Stimulated activated effector memory CD8-positive, alpha-beta T cell treated with anti-CD3 and anti-CD28 coated beads, Interleukin-12 subunit alpha, Interleukin-12 subunit beta, amount 100 ng/mL, for 72 hours (primary cell): ENCODE measurements at regions not wholly inside any gene's neighbourhood (a gene's known extent, or its start where the extent isn't known, plus 50 kb on each side); places are given as distances from the start of the nearest gene placed in this dataset.

Source experiments
- ATAC-seq: fragments of 150-1000 bp; cut with Tn5 transposase; 2 replicates; pipeline ENCODE4 v1.10.0; 2021
- DNase-seq, 2 donors: peaks; one replicate each; pipeline ENCODE4 v3.0.0; 2021 to 2022; ENCODE audit warnings: low spot score in 2 of 2
- H3K27ac Mint-ChIP-seq: one replicate; pipeline ENCODE4 v1.8.0; 2022; ENCODE audit warnings: mild to moderate bottlenecking, mixed read lengths
- H3K36me3 Mint-ChIP-seq: one replicate; pipeline ENCODE4 v1.8.0; 2022; ENCODE audit warnings: mild to moderate bottlenecking, mixed read lengths
- H3K4me1 Mint-ChIP-seq: one replicate; pipeline ENCODE4 v1.8.0; 2022; ENCODE audit warnings: mixed read lengths
- H3K4me3 Mint-ChIP-seq: one replicate; pipeline ENCODE4 v1.8.0; 2022; ENCODE audit warnings: mild to moderate bottlenecking, mixed read lengths
- H3K9me3 Mint-ChIP-seq: one replicate; pipeline ENCODE4 v1.8.0; 2022; ENCODE audit warnings: mixed read lengths

DNA sequence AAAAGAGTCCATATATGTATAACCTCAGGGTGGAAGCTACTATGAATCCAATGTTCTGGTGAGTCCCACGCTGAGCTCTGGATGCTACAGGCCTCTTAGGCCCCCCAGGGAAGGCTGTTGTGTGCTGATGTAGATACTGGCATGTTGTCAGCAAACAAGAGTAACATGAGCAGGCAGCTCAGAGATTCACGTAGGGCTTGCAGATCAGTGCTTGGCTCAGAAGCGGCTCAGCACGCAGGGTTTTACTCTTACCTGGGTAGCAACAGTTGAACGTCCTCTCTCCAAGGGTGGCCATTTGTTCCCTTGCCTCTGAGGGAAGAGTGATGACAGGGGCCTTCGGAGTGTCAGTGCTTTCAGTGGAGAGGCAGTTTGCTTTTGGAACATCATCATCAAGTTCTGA, 93.4 kb downstream of the ZFP64 start:
- ATAC-seq (no peak), DNase-seq (no peak)
- Mint-ChIP-seq H3K4me3 (no peak overlapping the region), H3K9me3 (no peaks in the 10 kb centered on the region), H3K36me3 (no peaks in the 10 kb centered on the region), H3K4me1 (peaks cover under 1% of the 10 kb centered on the region), H3K27ac (no peak overlapping the region)

DNA sequence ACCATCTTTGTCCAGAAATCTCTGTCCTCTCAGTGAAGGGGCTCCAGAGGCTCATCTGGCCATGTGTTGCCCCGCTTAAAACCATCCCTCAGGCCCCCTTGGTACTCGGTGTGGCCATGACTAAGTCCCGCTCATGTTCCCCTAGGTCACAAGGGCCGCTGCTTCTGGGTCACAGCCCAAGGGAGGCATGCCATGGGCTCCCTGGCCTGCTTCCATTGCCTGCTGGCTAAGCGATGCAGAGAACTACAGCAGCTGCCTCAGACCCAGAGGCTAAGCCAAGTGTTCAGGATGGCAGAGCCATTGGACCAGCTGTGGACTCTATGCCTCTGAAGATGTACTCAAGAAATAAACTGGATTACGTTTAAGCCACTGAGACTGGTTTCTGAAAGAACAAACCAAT, 95.5 kb downstream of the ZFP64 start:
- Mint-ChIP-seq H3K9me3 (no peaks in the 10 kb centered on the region), H3K36me3 (no peaks in the 10 kb centered on the region), H3K4me1 (no peaks in the 10 kb centered on the region), H3K27ac (no peak overlapping the region), H3K4me3 (no peak overlapping the region)
- ATAC-seq (no peak), DNase-seq (no peak)

DNA sequence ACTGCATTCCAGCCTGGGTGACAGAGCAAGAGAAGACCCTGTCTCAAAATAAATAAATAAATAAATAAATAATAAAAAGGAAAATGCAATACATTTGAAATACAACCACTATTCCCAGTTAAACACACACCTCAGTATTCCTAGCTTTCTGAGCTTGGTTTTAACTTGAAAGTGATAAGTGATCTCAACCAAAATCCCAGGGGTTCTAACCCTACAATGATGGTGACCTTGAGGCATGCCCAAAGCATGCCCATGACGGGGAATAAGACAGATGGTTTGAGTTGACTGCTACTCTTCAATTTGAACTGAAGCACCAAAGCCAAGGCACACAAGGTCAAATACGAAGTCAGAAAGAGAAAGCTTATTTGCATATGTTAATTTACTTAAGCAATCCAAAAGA, 96.9 kb downstream of the ZFP64 start:
- DNase-seq: no peak
- no peak for ATAC-seq
- Mint-ChIP-seq H3K9me3 (no peaks in the 10 kb centered on the region), H3K4me1 (no peaks in the 10 kb centered on the region), H3K27ac (no peak overlapping the region), H3K4me3 (no peak overlapping the region), H3K36me3 (no peaks in the 10 kb centered on the region)

DNA sequence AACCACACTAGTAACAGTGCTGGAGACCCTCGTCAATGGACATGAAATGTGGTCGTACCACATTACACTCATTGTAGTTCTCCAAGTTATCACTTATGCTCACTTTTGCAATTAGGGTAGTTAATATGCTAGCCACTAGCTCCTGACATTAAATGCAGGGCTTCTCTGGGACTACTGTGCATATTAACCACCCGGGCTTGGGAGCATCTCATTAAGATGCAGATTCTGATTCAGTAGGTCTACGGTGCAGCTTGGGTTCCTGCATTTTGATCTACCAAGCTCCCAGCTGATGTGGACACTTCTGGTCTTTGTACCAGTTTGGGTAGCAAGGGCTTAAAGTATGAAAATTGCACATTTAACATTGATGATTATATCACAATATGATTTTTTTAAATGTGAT, 98.0 kb downstream of the ZFP64 start:
- H3K4me1 Mint-ChIP-seq: no peaks in the 10 kb centered on the region
- no peak overlapping the region for H3K4me3 Mint-ChIP-seq
- ATAC-seq (no peak), DNase-seq (no peak)
- no peak overlapping the region for H3K27ac Mint-ChIP-seq
- H3K9me3 Mint-ChIP-seq: no peaks in the 10 kb centered on the region
- H3K36me3 Mint-ChIP-seq: no peaks in the 10 kb centered on the region

DNA sequence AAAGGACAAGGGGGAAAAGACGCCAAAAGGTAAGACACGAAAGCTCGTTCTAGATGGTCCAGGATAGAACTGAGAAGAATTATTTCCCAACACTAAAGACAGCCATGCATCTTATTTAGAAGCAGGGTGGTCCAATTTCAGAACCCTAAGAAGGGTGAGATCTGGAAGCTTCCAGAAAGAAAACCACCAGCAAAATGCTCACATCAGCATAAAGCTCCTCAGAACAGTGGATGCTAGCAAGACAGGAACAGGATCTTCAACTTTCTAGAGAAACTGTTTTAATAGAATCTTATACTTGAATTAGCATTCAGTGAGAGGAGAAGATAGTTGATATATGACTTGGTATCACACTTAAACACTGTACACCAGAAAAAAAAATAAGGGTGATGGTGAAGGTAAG, 101.5 kb downstream of the ZFP64 start:
- Mint-ChIP-seq H3K36me3 (no peaks in the 10 kb centered on the region), H3K4me3 (no peak overlapping the region), H3K9me3 (peaks cover 5% of the 10 kb centered on the region), H3K27ac (no peak overlapping the region), H3K4me1 (no peaks in the 10 kb centered on the region)
- no peak for ATAC-seq
- DNase-seq: no peak

DNA sequence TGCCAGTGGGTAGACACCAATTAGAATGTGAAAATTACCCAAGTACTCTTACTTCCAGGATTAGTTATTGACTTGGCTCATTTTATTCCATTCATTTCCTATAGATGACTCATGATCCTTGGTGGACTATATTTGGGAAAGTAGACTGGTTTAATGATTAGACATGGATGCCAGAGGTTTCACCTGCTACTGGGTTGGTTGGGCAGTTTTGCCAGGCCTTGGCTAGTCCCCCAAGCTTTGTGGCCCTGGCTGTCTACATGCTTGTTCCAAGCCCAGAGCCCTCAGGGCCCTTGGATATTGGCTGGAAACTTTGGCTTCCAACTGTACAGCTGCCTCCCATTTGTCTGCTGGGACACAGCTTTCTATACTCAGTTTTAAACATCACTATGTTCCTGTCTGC, 104.1 kb downstream of the ZFP64 start:
- peaks cover 14% of the 10 kb centered on the region for H3K4me1 Mint-ChIP-seq
- ATAC-seq (no peak), DNase-seq (no peak)
- H3K36me3 Mint-ChIP-seq: no peaks in the 10 kb centered on the region
- H3K4me3 Mint-ChIP-seq: no peak overlapping the region
- H3K27ac Mint-ChIP-seq: no peak overlapping the region
- H3K9me3 Mint-ChIP-seq: peaks cover 5% of the 10 kb centered on the region

DNA sequence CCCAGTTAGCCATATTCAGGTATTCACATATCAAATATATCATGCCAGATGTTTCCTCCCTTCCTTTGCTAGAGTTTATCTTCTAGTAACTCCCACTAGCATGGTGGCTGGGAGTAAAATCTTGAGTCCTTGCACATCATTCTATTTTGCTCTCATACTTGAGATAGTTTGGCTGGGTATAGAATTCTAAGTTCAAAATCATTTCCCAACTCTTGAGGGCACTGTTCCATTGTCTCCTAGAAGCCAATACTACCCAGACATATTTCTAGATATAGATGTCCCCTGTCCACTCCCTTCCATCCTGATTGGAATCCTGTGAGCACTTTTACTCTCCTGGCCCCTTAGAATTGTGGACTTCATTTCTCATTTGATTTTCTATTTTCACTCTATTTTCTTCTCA, 104.7 kb downstream of the ZFP64 start:
- DNase-seq (no peak), ATAC-seq (no peak)
- H3K4me3 Mint-ChIP-seq: no peak overlapping the region
- no peak overlapping the region for H3K27ac Mint-ChIP-seq
- H3K36me3 Mint-ChIP-seq: no peaks in the 10 kb centered on the region
- peaks cover 20% of the 10 kb centered on the region for H3K4me1 Mint-ChIP-seq
- H3K9me3 Mint-ChIP-seq: peaks cover 5% of the 10 kb centered on the region

DNA sequence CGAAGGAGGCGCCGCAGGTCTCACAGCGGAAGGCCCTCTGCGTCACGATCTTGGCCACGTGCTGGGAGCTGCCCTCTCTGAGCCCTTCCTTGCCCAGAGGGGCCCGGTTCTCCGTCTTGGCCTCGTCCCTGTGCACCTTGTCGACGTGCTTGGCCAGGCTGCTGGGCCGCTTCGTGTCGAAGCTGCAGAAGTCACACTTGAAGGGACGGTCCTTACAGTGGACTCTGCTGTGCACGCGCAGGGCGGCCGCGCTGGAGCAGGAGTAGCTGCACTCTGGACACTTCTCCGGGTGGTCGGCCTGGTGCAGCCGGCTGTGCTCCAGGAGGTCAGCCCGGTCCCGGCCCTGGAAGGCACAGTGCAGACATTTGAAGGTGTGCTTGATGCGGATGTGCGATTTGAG, 106.9 kb downstream of the ZFP64 start:
- DNase-seq (no peak), ATAC-seq (no peak)
- Mint-ChIP-seq H3K4me3 (no peak overlapping the region), H3K9me3 (peaks cover 5% of the 10 kb centered on the region), H3K4me1 (peaks cover 22% of the 10 kb centered on the region), H3K27ac (no peak overlapping the region), H3K36me3 (no peaks in the 10 kb centered on the region)

DNA sequence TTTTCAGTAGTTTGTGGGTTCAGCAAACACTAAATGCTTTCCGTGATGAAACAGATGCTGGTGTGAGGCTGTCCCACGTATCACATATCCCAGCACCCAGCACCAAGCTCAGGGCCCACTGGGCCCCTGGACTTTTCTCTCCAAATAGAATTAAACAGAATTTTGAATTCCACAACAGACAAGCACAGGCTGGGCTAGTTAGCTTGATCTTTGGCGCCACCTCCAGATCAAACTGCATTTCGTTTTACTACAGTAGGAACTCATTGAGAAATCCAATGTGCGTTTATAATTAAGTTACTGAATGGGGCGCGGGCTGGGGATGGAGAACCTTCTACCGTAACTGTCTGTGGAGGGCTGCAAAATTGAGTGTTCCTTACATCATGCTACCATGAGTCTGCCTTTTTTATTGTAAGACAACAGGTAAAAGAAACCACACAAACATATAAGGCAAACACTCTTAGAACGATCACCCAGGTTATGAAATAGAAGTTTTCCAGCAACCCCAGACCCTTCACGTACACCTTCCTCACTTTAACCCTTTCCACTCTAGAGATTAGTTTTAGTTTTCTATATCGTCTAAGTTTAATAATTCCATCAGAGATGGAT, 107.8 kb downstream of the ZFP64 start:
- H3K4me3 Mint-ChIP-seq: no peak overlapping the region
- H3K4me1 Mint-ChIP-seq: peaks cover 22% of the 10 kb centered on the region
- peaks cover 5% of the 10 kb centered on the region for H3K9me3 Mint-ChIP-seq
- no peaks in the 10 kb centered on the region for H3K36me3 Mint-ChIP-seq
- peak; percentile 30 to 61 for DNase-seq
- H3K27ac Mint-ChIP-seq: no peak overlapping the region
- ATAC-seq: peak; percentile 57

DNA sequence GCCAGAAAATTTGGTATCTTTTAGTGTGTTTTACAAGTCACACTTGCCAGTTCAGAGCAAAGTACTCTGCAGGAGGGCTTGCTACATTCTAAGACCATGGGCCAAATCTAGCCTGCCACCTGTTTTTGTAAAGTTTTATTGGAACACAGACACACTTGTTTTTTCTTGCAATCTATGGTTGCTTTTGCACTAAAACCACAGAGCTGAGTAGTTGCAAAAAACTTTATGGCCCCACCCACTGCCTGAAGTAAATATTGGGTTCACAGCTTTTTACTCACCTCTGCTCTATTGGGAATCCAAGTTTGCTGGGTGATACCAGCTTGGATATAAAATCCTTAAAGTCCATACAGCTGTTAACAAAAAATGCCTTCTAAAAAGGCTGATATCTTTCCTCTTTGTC, 109.0 kb downstream of the ZFP64 start:
- Mint-ChIP-seq H3K4me3 (no peak overlapping the region), H3K36me3 (no peaks in the 10 kb centered on the region), H3K4me1 (peaks cover 22% of the 10 kb centered on the region), H3K27ac (peak overlapping the region; percentile 71), H3K9me3 (peaks cover 5% of the 10 kb centered on the region)
- no peak for ATAC-seq
- DNase-seq: no peak

DNA sequence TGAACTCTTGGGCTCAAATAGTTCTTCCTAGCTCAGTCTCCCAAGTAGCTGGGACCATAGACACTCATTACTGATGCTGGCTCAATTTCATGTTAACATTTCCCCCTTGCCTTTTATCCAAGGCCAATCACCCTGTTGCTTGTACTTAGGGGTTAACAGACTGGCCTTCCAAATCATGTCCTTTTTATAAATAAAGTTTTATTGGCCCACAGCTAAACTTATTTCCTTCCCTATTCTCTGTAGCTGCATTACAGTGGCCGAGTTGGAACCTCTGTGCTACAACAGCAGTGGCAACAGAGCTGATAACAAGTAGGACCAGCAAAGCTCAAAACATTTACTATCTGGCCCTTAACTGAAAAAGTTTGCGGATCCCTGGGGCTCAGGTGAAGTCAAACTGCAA, 109.8 kb downstream of the ZFP64 start:
- H3K27ac Mint-ChIP-seq: peak overlapping the region; percentile 71
- no peak for ATAC-seq
- no peak overlapping the region for H3K4me3 Mint-ChIP-seq
- DNase-seq: no peak
- no peaks in the 10 kb centered on the region for H3K36me3 Mint-ChIP-seq
- peaks cover 22% of the 10 kb centered on the region for H3K4me1 Mint-ChIP-seq
- H3K9me3 Mint-ChIP-seq: no peaks in the 10 kb centered on the region

DNA sequence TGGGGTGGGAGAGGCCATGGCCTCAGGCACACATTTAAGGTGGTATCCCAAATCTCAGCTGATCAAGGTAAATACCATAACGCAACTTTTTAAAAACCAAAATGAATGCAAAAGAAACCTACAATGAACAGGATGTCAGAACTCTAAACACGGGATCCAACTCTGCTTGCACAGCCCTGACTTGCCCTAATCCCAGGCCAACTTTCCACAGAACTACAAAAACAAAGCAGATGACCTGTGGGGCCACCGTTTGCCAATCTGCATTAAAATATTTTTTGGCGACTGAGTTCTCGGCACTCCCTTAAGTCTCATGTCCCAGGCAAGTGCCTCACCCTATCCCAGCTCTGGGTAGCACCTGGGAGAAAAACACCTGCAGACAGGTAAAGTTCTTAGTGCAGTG, 110.5 kb downstream of the ZFP64 start:
- Mint-ChIP-seq H3K4me1 (peaks cover 22% of the 10 kb centered on the region), H3K4me3 (no peak overlapping the region), H3K9me3 (no peaks in the 10 kb centered on the region), H3K36me3 (no peaks in the 10 kb centered on the region), H3K27ac (no peak overlapping the region)
- ATAC-seq (no peak), DNase-seq (no peak)

DNA sequence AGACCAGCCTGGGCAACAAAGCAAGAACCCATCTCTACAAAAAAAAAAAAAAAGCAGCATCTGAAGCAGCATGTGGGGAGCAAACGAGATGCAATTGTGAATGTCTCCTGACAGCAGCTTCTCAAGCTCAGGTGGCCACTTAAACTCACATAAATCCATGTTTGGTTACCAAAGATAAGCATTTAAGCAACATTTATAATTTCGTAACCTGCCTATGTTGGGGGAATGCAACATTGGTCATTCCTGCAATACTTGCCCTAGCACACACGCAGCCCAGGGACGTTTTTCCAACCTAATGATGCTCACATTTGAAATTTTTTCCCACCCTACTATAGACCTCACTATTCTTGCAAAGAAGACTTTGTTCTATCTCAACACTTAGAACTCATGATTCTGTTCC, 113.3 kb downstream of the ZFP64 start:
- DNase-seq: no peak
- Mint-ChIP-seq H3K4me3 (no peak overlapping the region), H3K9me3 (no peaks in the 10 kb centered on the region), H3K27ac (no peak overlapping the region), H3K4me1 (peaks cover 16% of the 10 kb centered on the region), H3K36me3 (no peaks in the 10 kb centered on the region)
- ATAC-seq: no peak

DNA sequence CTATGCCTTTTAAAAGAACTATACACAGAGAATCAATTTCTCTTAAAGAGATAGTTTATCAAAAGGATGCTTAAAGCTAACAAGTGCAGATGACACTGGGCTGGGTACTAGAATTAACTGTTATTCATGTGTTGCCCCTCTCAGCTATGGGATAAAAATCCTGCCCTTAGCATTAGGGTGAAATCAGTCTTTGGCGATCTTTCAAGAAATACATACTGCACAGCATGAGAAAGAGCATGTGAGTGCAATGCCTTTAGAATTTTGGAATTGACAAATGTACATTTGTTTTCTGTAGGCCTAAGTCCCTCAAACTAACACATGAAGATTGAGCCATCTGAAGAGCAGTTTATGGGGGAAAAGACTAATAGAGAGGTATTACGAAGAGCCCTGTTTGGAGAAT, 115.4 kb downstream of the ZFP64 start:
- H3K4me3 Mint-ChIP-seq: no peak overlapping the region
- no peaks in the 10 kb centered on the region for H3K9me3 Mint-ChIP-seq
- no peaks in the 10 kb centered on the region for H3K36me3 Mint-ChIP-seq
- DNase-seq (no peak), ATAC-seq (no peak)
- no peak overlapping the region for H3K27ac Mint-ChIP-seq
- H3K4me1 Mint-ChIP-seq: no peaks in the 10 kb centered on the region

DNA sequence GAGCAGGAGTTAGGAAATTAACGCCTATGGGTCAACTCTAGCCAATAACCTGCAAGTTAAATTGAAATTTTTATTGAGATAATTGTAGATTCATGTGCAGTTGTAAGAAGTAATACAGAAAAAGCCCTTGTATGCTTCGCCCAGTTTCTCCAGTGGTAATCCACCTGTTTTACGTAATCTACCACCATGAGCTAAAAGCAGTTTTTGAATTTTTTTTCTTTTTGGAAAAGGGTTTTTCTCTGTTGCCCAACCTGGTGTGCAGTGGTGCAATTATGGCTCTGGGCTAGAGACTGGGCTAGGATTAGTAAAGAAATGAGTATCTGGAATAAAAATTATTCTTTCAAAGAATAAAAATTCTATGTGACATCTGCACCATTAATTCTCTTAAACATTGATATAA, 116.2 kb downstream of the ZFP64 start:
- Mint-ChIP-seq H3K4me1 (no peaks in the 10 kb centered on the region), H3K4me3 (no peak overlapping the region), H3K36me3 (no peaks in the 10 kb centered on the region), H3K9me3 (no peaks in the 10 kb centered on the region), H3K27ac (no peak overlapping the region)
- ATAC-seq (no peak), DNase-seq (no peak)

DNA sequence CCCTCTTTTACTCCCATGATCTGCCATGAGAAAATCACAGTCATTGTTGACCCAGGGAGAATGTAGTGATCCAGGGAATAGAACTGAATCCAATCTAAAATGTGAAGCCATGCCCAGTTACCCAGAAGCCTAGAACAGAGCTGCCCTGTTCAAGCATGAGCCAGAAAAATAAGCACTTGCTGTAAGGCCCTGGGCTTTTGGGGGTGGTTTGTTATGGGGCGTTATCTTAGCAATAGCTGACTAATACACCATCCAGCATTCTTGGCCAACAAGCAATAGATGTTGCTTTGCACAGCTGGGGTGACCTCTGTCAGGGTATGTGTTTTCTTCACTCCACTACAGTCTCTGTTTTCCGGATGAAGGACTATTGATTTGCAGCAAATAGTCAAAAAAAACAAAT, 120.4 kb downstream of the ZFP64 start:
- Mint-ChIP-seq H3K4me1 (no peaks in the 10 kb centered on the region), H3K36me3 (no peaks in the 10 kb centered on the region), H3K4me3 (no peak overlapping the region), H3K9me3 (no peaks in the 10 kb centered on the region), H3K27ac (no peak overlapping the region)
- ATAC-seq: no peak
- no peak for DNase-seq

DNA sequence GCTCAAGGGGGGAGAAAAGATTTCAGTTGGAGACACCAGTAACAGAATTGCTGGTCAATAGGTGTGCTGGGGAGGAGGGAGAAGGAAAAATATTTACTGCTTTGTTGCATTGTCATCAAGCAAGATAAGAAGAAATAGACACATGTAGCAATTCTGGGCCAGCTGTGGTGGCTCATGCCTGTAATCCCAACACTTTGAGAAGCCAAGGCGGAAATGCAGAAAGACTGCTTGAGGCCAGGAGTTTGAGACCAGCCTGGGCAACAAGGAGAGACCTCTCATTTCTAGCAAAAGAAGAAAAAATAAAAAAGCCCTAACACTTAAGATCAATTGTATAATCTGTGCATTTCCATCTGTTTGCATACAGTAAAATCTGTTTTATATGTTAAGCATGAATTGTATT, 126.6 kb downstream of the ZFP64 start:
- no peak for DNase-seq
- H3K4me3 Mint-ChIP-seq: no peak overlapping the region
- no peak for ATAC-seq
- no peaks in the 10 kb centered on the region for H3K36me3 Mint-ChIP-seq
- no peak overlapping the region for H3K27ac Mint-ChIP-seq
- no peaks in the 10 kb centered on the region for H3K4me1 Mint-ChIP-seq
- H3K9me3 Mint-ChIP-seq: no peaks in the 10 kb centered on the region
